ENCODE measurements at regions not wholly inside any gene's neighbourhood (a gene's known extent, or its start where the extent isn't known, plus 50 kb on each side); places are given as distances from the start of the nearest gene placed in this dataset.

GRCh38 chr20:24297993-24298392 is 171.4 kb upstream of the SYNDIG1 start (continued):
- TF ChIP-seq AFF4 (CRISPR knock-in tag; IDR thresholded peaks at IDR 0.05), result no peak
- no peak for TF ChIP-seq TEAD2 (tag; IDR thresholded peaks at IDR 0.05)
- no peak for TF ChIP-seq MIER1 (IDR thresholded peaks at IDR 0.05; ENCODE audit: low read depth)
- TF ChIP-seq SIX5 (IDR thresholded peaks at IDR 0.05; ENCODE audit: borderline replicate concordance in 1 of 2, insufficient read depth in 1 of 2, low read depth in 1 of 2, low read length in 2 of 2), result no peak
- no peak for TF ChIP-seq ILF3 (IDR thresholded peaks at IDR 0.05; ENCODE audit: borderline replicate concordance)
- TF ChIP-seq ZNF133 (CRISPR knock-in tag; IDR thresholded peaks at IDR 0.05), result no peak
- no peak for TF ChIP-seq MGA (IDR thresholded peaks at IDR 0.05)
- TF ChIP-seq ARHGAP35 (IDR thresholded peaks at IDR 0.05; ENCODE audit: partially characterized antibody), result no peak
- no peak for TF ChIP-seq SMARCE1 (IDR thresholded peaks at IDR 0.05)

Measured in K562 (cell line).